Breast epithelium (tissue), 3 donors: ENCODE measurements at regions not wholly inside any gene's neighbourhood (a gene's known extent, or its start where the extent isn't known, plus 50 kb on each side); places are given as distances from the start of the nearest gene placed in this dataset.

Experiments used
- CTCF ChIP-seq, 3 donors: fragments of 450-650 bp; IDR thresholded peaks; one replicate each; pipeline ENCODE4 v1.5.1; 2016 to 2017; ENCODE audit warnings: antibody characterized with exemption in 3 of 3, mild to moderate bottlenecking in 3 of 3, moderate library complexity in 3 of 3
- POLR2A ChIP-seq: fragments of 450-650 bp; IDR thresholded peaks from one replicate; pipeline ENCODE4 v1.6.1; 2016; ENCODE audit warnings: antibody characterized with exemption, mild to moderate bottlenecking, moderate library complexity
- POLR2AphosphoS5 ChIP-seq, 3 donors: sonication (generic); formaldehyde crosslinking; IDR thresholded peaks; one replicate each; pipeline ENCODE4 v1.6.1; 2017; ENCODE audit warnings: antibody characterized with exemption in 3 of 3

- peak in 1 of 3 donors; percentile 13 for TF ChIP-seq CTCF (IDR thresholded peaks at IDR 0.05)
- no peak for TF ChIP-seq POLR2A
- TF ChIP-seq POLR2AphosphoS5 (IDR thresholded peaks at IDR 0.05) = peak; percentile 39 to 82 (median 65)
These were observed 85.7 kb downstream of the COPS8 start for GRCh38 chr2:237171396-237171795.
